BLaER1 (cell line): ENCODE measurements at regions not wholly inside any gene's neighbourhood (a gene's known extent, or its start where the extent isn't known, plus 50 kb on each side); places are given as distances from the start of the nearest gene placed in this dataset.
"Not testable (repeated sequence)": the region's sequence is repeated elsewhere in the genome, so short reads cannot be mapped to it uniquely, and the experiment has no call there.

Source experiments
- H3K27ac ChIP-seq: shearing (Covaris generic); formaldehyde crosslinking; 2 replicates; pipeline ENCODE4 v1.8.1; 2022
- H3K27me3 ChIP-seq: shearing (Covaris generic); formaldehyde crosslinking; 2 replicates; pipeline ENCODE4 v1.8.1; 2022
- H3K36me3 ChIP-seq: shearing (Covaris generic); formaldehyde crosslinking; 2 replicates; pipeline ENCODE4 v1.8.1; 2022
- H3K4me1 ChIP-seq: shearing (Covaris generic); formaldehyde crosslinking; 2 replicates; pipeline ENCODE4 v1.8.1; 2022
- H3K4me2 ChIP-seq: shearing (Covaris generic); formaldehyde crosslinking; 2 replicates; pipeline ENCODE4 v1.8.1; 2022
- H3K4me3 ChIP-seq: shearing (Covaris generic); formaldehyde crosslinking; 2 replicates; pipeline ENCODE4 v1.8.1; 2022
- H3K9ac ChIP-seq: shearing (Covaris generic); formaldehyde crosslinking; 2 replicates; pipeline ENCODE4 v1.8.1; 2022
- H3K9me3 ChIP-seq: shearing (Covaris generic); formaldehyde crosslinking; 2 replicates; pipeline ENCODE4 v1.8.1; 2022
- H4K20me1 ChIP-seq: shearing (Covaris generic); formaldehyde crosslinking; 2 replicates; pipeline ENCODE4 v1.8.1; 2022
- Cebpa-rat ChIP-seq: shearing (Covaris generic); IDR thresholded peaks from 2 replicates; pipeline ENCODE4 v1.8.1; 2022

GRCh38 chr2:118421648-118422047 is 333.4 kb downstream of the INSIG2 start:
- Histone ChIP-seq H3K27me3 (no peaks in the 10 kb centered on the region; the same call in 1 of the 2 replicates), H3K4me2 (no peak overlapping the region), H3K4me1 (no peaks in the 10 kb centered on the region), H3K27ac (no peak overlapping the region), H3K4me3 (no peak overlapping the region), H3K9ac (no peak overlapping the region), H3K36me3 (no peaks in the 10 kb centered on the region), H3K9me3 (no peaks in the 10 kb centered on the region), H4K20me1 (no peaks in the 10 kb centered on the region)
- TF ChIP-seq Cebpa-rat, result no peak

GRCh38 chr2:118417406-118418120 is 329.3 kb downstream of the INSIG2 start:
- no peak for TF ChIP-seq Cebpa-rat
- no peaks in the 10 kb centered on the region for H3K9me3 ChIP-seq
- no peak overlapping the region for H3K27ac ChIP-seq
- H3K4me3 ChIP-seq, result no peak overlapping the region
- no peaks in the 10 kb centered on the region for H3K36me3 ChIP-seq
- H4K20me1 ChIP-seq, result no peaks in the 10 kb centered on the region
- no peak overlapping the region for H3K4me2 ChIP-seq
- H3K9ac ChIP-seq, result no peak overlapping the region
- no peaks in the 10 kb centered on the region for H3K4me1 ChIP-seq
- no peaks in the 10 kb centered on the region for H3K27me3 ChIP-seq

GRCh38 chr2:118415186-118415585 is 326.9 kb downstream of the INSIG2 start:
- not testable (repeated sequence) for H3K4me1 ChIP-seq, H3K4me2 ChIP-seq, H3K27ac ChIP-seq, H3K36me3 ChIP-seq, H3K27me3 ChIP-seq, H4K20me1 ChIP-seq, H3K9me3 ChIP-seq, H3K9ac ChIP-seq, H3K4me3 ChIP-seq

- Histone ChIP-seq H3K27me3 (no peaks in the 10 kb centered on the region), H3K9ac (no peak overlapping the region), H3K36me3 (no peaks in the 10 kb centered on the region), H3K4me3 (no peak overlapping the region), H3K27ac (no peak overlapping the region), H3K9me3 (peaks cover 8% of the 10 kb centered on the region), H4K20me1 (no peaks in the 10 kb centered on the region), H3K4me2 (no peak overlapping the region), H3K4me1 (no peaks in the 10 kb centered on the region)
- TF ChIP-seq Cebpa-rat, result no peak
These were observed 315.6 kb downstream of the INSIG2 start for GRCh38 chr2:118403658-118404451.

- no peaks in the 10 kb centered on the region for H3K4me1 ChIP-seq
- no peaks in the 10 kb centered on the region for H3K36me3 ChIP-seq
- 0 out of 2 replicates have a peak, but pooled peaks cover 5% of the 10 kb centered on the region for H3K27me3 ChIP-seq
- no peak overlapping the region for H3K27ac ChIP-seq
- H3K9ac ChIP-seq, result no peak overlapping the region
- H4K20me1 ChIP-seq, result no peaks in the 10 kb centered on the region
- no peak overlapping the region for H3K4me3 ChIP-seq
- no peak for TF ChIP-seq Cebpa-rat
- H3K9me3 ChIP-seq, result peaks cover 7% of the 10 kb centered on the region; the same call in 1 of the 2 replicates
- H3K4me2 ChIP-seq, result no peak overlapping the region
These were observed 300.5 kb downstream of the INSIG2 start for GRCh38 chr2:118388771-118389170.

DNA sequence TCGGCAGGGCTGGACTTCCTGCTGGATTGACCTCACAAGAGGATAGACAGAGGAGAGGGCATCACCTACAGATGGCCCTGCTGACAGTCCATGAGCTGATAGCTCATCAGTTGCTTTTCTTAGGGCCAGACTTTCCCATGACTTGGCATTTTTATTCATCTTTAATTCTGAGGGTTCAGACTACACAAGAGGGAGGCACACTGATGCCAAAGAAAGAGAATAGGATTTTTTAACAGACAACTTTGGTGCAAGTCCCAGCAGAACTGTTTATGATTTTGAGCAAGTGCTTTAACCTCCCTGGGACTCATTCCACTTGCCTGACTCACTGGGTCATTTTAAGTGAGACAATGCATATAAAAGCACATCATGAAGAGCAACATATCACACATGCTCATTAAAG is 299.2 kb downstream of the INSIG2 start:
- Histone ChIP-seq H4K20me1 (no peaks in the 10 kb centered on the region), H3K9ac (no peak overlapping the region), H3K4me2 (no peak overlapping the region), H3K27ac (no peak overlapping the region), H3K36me3 (no peaks in the 10 kb centered on the region), H3K4me1 (no peaks in the 10 kb centered on the region), H3K9me3 (peaks cover 7% of the 10 kb centered on the region; the same call in 1 of the 2 replicates), H3K27me3 (0 out of 2 replicates have a peak, but pooled peaks cover 3% of the 10 kb centered on the region), H3K4me3 (no peak overlapping the region)
- no peak for TF ChIP-seq Cebpa-rat

DNA sequence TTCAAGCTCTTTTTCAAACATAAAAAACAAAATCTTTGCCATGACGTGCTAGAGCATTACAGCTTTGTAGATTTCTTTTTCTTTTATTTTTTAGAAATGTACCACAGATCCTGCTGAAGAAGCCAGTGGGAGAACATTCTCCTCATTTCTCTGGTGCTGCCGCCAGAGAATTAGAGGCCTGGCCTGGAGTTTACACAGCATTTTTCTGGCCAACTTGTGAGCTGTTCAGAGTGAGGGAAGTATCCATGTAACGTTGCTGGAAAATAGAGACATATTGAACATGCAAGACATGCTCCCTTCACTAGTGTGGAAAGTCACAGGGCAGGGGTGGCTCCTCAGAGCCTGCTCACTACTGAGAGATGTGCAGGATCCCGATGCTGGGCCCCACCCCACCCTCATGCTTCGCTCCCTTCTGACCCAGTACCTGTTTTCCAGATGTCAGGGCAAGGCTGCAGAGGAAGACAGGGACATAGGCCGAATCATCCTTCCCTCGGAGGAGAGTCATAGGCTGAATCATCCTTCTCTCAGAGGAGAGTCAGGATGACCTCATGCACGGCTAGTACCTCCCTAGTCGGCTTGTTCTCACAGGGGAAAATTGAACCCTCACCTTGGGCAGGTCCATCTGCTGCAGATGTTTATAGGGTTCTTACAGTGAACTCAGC is 298.5 kb downstream of the INSIG2 start:
- H3K9ac ChIP-seq, result no peak overlapping the region

GRCh38 chr2:118380915-118381653 is 292.8 kb downstream of the INSIG2 start:
- no peaks in the 10 kb centered on the region for H3K36me3 ChIP-seq
- H3K4me2 ChIP-seq, result no peak overlapping the region
- H3K9me3 ChIP-seq, result no peaks in the 10 kb centered on the region
- no peaks in the 10 kb centered on the region for H3K27me3 ChIP-seq
- TF ChIP-seq Cebpa-rat, result no peak
- H3K4me3 ChIP-seq, result no peak overlapping the region
- no peak overlapping the region for H3K9ac ChIP-seq
- H3K27ac ChIP-seq, result no peak overlapping the region
- no peaks in the 10 kb centered on the region for H3K4me1 ChIP-seq
- no peaks in the 10 kb centered on the region for H4K20me1 ChIP-seq

More for the DNA sequence above, 298.5 kb downstream of the INSIG2 start:
- Histone ChIP-seq H3K4me3 (no peak overlapping the region), H3K36me3 (no peaks in the 10 kb centered on the region), H3K4me2 (no peak overlapping the region), H3K27me3 (no peaks in the 10 kb centered on the region), H3K27ac (no peak overlapping the region), H3K9me3 (peaks cover 7% of the 10 kb centered on the region; the same call in 1 of the 2 replicates), H3K4me1 (no peaks in the 10 kb centered on the region), H4K20me1 (no peaks in the 10 kb centered on the region)
- TF ChIP-seq Cebpa-rat, result no peak

DNA sequence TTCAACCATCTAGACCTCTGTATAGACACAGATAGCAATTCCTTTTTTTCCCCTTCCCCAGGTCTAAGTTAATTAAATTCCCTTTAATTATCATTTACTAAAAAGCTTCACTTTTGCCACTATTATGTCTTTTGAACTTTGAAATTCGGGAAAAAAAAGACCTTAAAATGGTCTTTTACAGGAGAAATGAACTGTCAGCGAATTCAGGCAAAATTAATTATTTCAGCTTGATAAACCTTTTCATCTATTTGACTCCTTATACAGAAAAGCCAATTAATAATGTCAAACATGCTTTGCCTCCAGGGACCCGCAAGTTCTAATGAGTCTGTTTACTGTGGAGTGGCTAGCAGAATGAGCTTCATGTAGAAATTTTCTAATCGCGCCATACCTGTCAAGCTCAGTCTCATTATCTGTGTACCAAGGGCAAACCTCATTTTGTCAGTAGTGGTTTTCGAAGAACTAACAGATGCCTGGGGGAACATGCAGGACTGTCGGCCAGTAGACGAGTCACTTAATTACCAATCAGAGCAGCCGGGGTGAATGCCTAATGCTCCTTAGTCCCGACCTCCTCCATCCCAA is 287.7 kb downstream of the INSIG2 start:
- Histone ChIP-seq H3K9ac (no peak overlapping the region), H3K4me1 (no peaks in the 10 kb centered on the region), H4K20me1 (no peaks in the 10 kb centered on the region), H3K9me3 (no peaks in the 10 kb centered on the region), H3K27me3 (no peaks in the 10 kb centered on the region), H3K36me3 (no peaks in the 10 kb centered on the region), H3K4me2 (no peak overlapping the region), H3K4me3 (no peak overlapping the region), H3K27ac (no peak overlapping the region)
- no peak for TF ChIP-seq Cebpa-rat
